Spinal cord (tissue), 10 donors: ENCODE measurements at regions not wholly inside any gene's neighbourhood (a gene's known extent, or its start where the extent isn't known, plus 50 kb on each side); places are given as distances from the start of the nearest gene placed in this dataset. TPM values are rescaled to one million over a fixed set of nuclear protein-coding genes. Genes with fewer than 3 reads are reported as not detected.
"Not testable (repeated sequence)": the region's sequence is repeated elsewhere in the genome, so short reads cannot be mapped to it uniquely, and the experiment has no call there.

Source experiments
- DNase-seq, 6 donors: peaks; one replicate each; pipeline versions ENCODE4 v3.0.0 to v3.0.0-alpha.2; 2013 to 2015; ENCODE audit warnings: low spot score in 6 of 6, low read depth in 4 of 6
- H3K27ac ChIP-seq: one replicate; pipeline ENCODE4 v1.5.1; 2013; ENCODE audit warnings: low read depth, low read length, control low read depth
- H3K27me3 ChIP-seq: one replicate; pipeline ENCODE4 v1.6.1; 2013; ENCODE audit warnings: low read length; ENCODE audit not compliant: control insufficient read depth, insufficient read depth
- H3K36me3 ChIP-seq: one replicate; pipeline ENCODE4 v1.6.1; 2013; ENCODE audit warnings: low read length; ENCODE audit not compliant: control insufficient read depth, insufficient read depth
- H3K4me1 ChIP-seq: one replicate; pipeline ENCODE4 v1.6.1; 2013; ENCODE audit warnings: low read length; ENCODE audit not compliant: control insufficient read depth, insufficient read depth
- H3K4me3 ChIP-seq: one replicate; pipeline ENCODE4 v1.5.1; 2013; ENCODE audit warnings: low read depth, low read length, control low read depth
- H3K9me3 ChIP-seq: one replicate; pipeline ENCODE4 v1.6.1; 2013; ENCODE audit warnings: low read length; ENCODE audit not compliant: control insufficient read depth, insufficient read depth
- WGBS: methylation state at CpG from one replicate; pipeline ENCODE4 v1.1.5; 2013; ENCODE audit warnings: missing lambda C conversion rate; ENCODE audit not compliant: insufficient coverage; 5-methylcytosine and 5-hydroxymethylcytosine counted together
- small RNA-seq: library from RNA; depleted of rRNA; stranded (forward); fragments of <200 nt; gene quantifications from one replicate; pipeline ENCODE3, GENCODE V24; 2014; ENCODE audit warnings: low replicate concordance
- donor health status: healthy.

DNA sequence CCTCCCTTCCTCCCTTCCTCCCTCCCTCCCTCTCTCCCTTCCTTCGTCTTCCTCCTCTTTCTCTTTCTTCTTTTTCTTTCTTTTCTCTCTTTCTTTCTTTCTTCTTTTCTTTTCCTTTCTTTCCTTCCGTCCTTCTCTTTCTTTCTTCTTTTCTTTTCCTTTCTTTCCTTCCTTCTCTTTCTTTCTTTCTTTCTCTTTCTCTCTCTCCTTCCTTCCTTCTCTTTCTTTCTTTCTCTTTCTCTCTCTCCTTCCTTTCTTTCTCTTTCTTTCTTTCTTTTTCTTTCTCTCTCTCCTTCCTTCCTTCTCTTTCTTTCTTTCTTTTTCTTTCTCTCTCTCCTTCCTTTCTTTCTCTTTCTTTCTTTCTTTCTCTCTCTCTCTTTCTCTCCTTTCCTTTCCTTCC, 84.4 kb upstream of the SLC24A2 start:
- not testable (repeated sequence) for H3K4me3 ChIP-seq, H3K36me3 ChIP-seq, H3K27me3 ChIP-seq, H3K9me3 ChIP-seq, DNase-seq, H3K4me1 ChIP-seq, H3K27ac ChIP-seq
- 90% methylated on average over 2 of the region's 2 CpGs for WGBS

DNA sequence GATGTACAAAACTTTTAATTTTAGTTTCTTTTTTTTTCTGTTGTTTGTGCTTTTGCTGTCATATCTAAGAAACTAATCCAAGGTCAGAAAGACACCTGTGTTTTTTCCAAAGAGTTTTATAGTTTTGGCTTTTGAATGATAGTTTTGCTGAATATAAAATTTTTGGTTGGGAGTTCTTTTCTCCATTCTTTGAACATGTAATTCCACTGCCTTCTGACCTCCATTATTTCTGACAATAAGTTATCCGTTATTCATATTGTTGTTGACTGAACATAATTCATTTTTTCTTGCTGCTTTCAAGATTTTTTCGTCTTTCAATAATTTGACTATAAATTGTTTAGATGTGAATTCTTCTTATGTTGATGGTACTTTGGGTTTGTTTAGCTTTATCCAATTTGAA, 82.2 kb upstream of the SLC24A2 start:
- DNase-seq: no peak
- no peaks in the 10 kb centered on the region for H3K9me3 ChIP-seq
- H3K36me3 ChIP-seq: no peaks in the 10 kb centered on the region
- no peaks in the 10 kb centered on the region for H3K4me1 ChIP-seq
- no peak overlapping the region for H3K27ac ChIP-seq
- WGBS: no CpG with 5 or more reads among the region's 2 CpGs
- no peak overlapping the region for H3K4me3 ChIP-seq
- no peaks in the 10 kb centered on the region for H3K27me3 ChIP-seq

DNA sequence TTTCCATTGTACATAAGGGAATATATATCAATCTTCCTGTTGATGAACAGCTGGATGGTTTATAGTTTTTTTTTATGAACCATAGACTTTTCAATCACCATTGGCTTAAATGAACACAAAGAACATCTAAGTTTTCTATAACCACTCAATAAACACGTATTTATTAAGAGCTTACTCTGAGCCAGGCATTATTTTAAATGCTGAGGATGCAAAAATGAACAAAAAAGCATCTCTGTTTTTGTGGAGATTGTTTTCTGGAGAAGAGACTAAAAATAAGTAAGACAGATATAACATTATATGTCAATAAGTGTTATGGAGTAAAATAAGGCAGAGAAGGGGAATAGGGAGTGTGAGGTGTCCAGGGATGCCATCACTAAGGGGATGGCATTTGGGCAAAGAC, 52.1 kb upstream of the SLC24A2 start:
- no CpG with 5 or more reads among the region's 1 CpG for WGBS
- Histone ChIP-seq H3K4me1 (no peaks in the 10 kb centered on the region), H3K27me3 (no peaks in the 10 kb centered on the region), H3K9me3 (no peaks in the 10 kb centered on the region), H3K4me3 (no peak overlapping the region), H3K27ac (no peak overlapping the region), H3K36me3 (no peaks in the 10 kb centered on the region)
- no peak for DNase-seq

Small RNA genes in the stretch of these regions (small RNA-seq; reads per million reads assigned to genes)
- not detected for gene AL158077.1
